ENCODE measurements at regions not wholly inside any gene's neighbourhood (a gene's known extent, or its start where the extent isn't known, plus 50 kb on each side); places are given as distances from the start of the nearest gene placed in this dataset.

GRCh38 chr6:167652042-167652700, 174.5 kb upstream of the AFDN start:
- FAIRE-seq (no peak), DNase-seq (ENCODE audit: insufficient read length) (no peak)
- TF ChIP-seq POLR2A (IDR thresholded peaks at IDR 0.05; ENCODE audit: low read depth, low read length): no peak
- TF ChIP-seq TAF1 (IDR thresholded peaks at IDR 0.05; ENCODE audit: borderline replicate concordance, low read depth, low read length): no peak
- no peak for TF ChIP-seq POLR2AphosphoS5 (IDR thresholded peaks at IDR 0.05; ENCODE audit: low read depth, low read length)

GRCh38 chr6:167652701-167653095, 174.0 kb upstream of the AFDN start:
- DNase-seq (ENCODE audit: insufficient read length): no peak
- TF ChIP-seq POLR2AphosphoS5 (IDR thresholded peaks at IDR 0.05; ENCODE audit: low read depth, low read length) (no peak), TAF1 (IDR thresholded peaks at IDR 0.05; ENCODE audit: borderline replicate concordance, low read depth, low read length) (no peak), POLR2A (IDR thresholded peaks at IDR 0.05; ENCODE audit: low read depth, low read length) (no peak)
- no peak for FAIRE-seq

- no peak for FAIRE-seq
- DNase-seq (ENCODE audit: insufficient read length): no peak
- TF ChIP-seq POLR2A (IDR thresholded peaks at IDR 0.05; ENCODE audit: low read depth, low read length) (no peak), TAF1 (IDR thresholded peaks at IDR 0.05; ENCODE audit: borderline replicate concordance, low read depth, low read length) (no peak), POLR2AphosphoS5 (IDR thresholded peaks at IDR 0.05; ENCODE audit: low read depth, low read length) (no peak)
Observed at GRCh38 chr6:167653561-167653960, 173.2 kb upstream of the AFDN start.

GRCh38 chr6:167654389-167654788, 172.3 kb upstream of the AFDN start:
- TF ChIP-seq POLR2A (IDR thresholded peaks at IDR 0.05; ENCODE audit: low read depth, low read length) (no peak), TAF1 (IDR thresholded peaks at IDR 0.05; ENCODE audit: borderline replicate concordance, low read depth, low read length) (no peak), POLR2AphosphoS5 (IDR thresholded peaks at IDR 0.05; ENCODE audit: low read depth, low read length) (no peak)
- no peak for DNase-seq (ENCODE audit: insufficient read length)
- no peak for FAIRE-seq

GRCh38 chr6:167655174-167655821, 171.4 kb upstream of the AFDN start:
- DNase-seq (ENCODE audit: insufficient read length) (no peak), FAIRE-seq (no peak)
- TF ChIP-seq POLR2A (IDR thresholded peaks at IDR 0.05; ENCODE audit: low read depth, low read length): no peak
- no peak for TF ChIP-seq POLR2AphosphoS5 (IDR thresholded peaks at IDR 0.05; ENCODE audit: low read depth, low read length)
- TF ChIP-seq TAF1 (IDR thresholded peaks at IDR 0.05; ENCODE audit: borderline replicate concordance, low read depth, low read length): no peak

GRCh38 chr6:167658106-167658505, 168.6 kb upstream of the AFDN start:
- TF ChIP-seq POLR2AphosphoS5 (IDR thresholded peaks at IDR 0.05; ENCODE audit: low read depth, low read length) (no peak), TAF1 (IDR thresholded peaks at IDR 0.05; ENCODE audit: borderline replicate concordance, low read depth, low read length) (no peak), POLR2A (IDR thresholded peaks at IDR 0.05; ENCODE audit: low read depth, low read length) (no peak)
- no peak for FAIRE-seq
- DNase-seq (ENCODE audit: insufficient read length): no peak

GRCh38 chr6:167659046-167659445, 167.7 kb upstream of the AFDN start:
- TF ChIP-seq POLR2A (IDR thresholded peaks at IDR 0.05; ENCODE audit: low read depth, low read length): no peak
- TF ChIP-seq POLR2AphosphoS5 (IDR thresholded peaks at IDR 0.05; ENCODE audit: low read depth, low read length): no peak
- no peak for TF ChIP-seq TAF1 (IDR thresholded peaks at IDR 0.05; ENCODE audit: borderline replicate concordance, low read depth, low read length)
- DNase-seq (ENCODE audit: insufficient read length) (no peak), FAIRE-seq (no peak)

- TF ChIP-seq TAF1 (IDR thresholded peaks at IDR 0.05; ENCODE audit: borderline replicate concordance, low read depth, low read length) (no peak), POLR2AphosphoS5 (IDR thresholded peaks at IDR 0.05; ENCODE audit: low read depth, low read length) (no peak), POLR2A (IDR thresholded peaks at IDR 0.05; ENCODE audit: low read depth, low read length) (no peak)
- DNase-seq (ENCODE audit: insufficient read length) (no peak), FAIRE-seq (no peak)
Observed at GRCh38 chr6:167660424-167660823, 166.3 kb upstream of the AFDN start.

- no peak for FAIRE-seq
- TF ChIP-seq POLR2A (IDR thresholded peaks at IDR 0.05; ENCODE audit: low read depth, low read length) (no peak), TAF1 (IDR thresholded peaks at IDR 0.05; ENCODE audit: borderline replicate concordance, low read depth, low read length) (no peak), POLR2AphosphoS5 (IDR thresholded peaks at IDR 0.05; ENCODE audit: low read depth, low read length) (no peak)
- DNase-seq (ENCODE audit: insufficient read length): no peak
Observed at GRCh38 chr6:167660944-167661551, 165.7 kb upstream of the AFDN start.

- TF ChIP-seq POLR2A (IDR thresholded peaks at IDR 0.05; ENCODE audit: low read depth, low read length) (no peak), POLR2AphosphoS5 (IDR thresholded peaks at IDR 0.05; ENCODE audit: low read depth, low read length) (no peak), TAF1 (IDR thresholded peaks at IDR 0.05; ENCODE audit: borderline replicate concordance, low read depth, low read length) (no peak)
- FAIRE-seq (no peak), DNase-seq (ENCODE audit: insufficient read length) (no peak)
Observed at GRCh38 chr6:167661552-167662044, 165.1 kb upstream of the AFDN start.

- FAIRE-seq: no peak
- TF ChIP-seq POLR2AphosphoS5 (IDR thresholded peaks at IDR 0.05; ENCODE audit: low read depth, low read length): no peak
- TF ChIP-seq POLR2A (IDR thresholded peaks at IDR 0.05; ENCODE audit: low read depth, low read length): no peak
- no peak for TF ChIP-seq TAF1 (IDR thresholded peaks at IDR 0.05; ENCODE audit: borderline replicate concordance, low read depth, low read length)
Observed at GRCh38 chr6:167662075-167662880, 164.4 kb upstream of the AFDN start.

More at GRCh38 chr6:167662075-167662880, 164.4 kb upstream of the AFDN start:
- DNase-seq (ENCODE audit: insufficient read length): no peak
